DND-41 (cell line): ENCODE measurements at regions not wholly inside any gene's neighbourhood (a gene's known extent, or its start where the extent isn't known, plus 50 kb on each side); places are given as distances from the start of the nearest gene placed in this dataset.

ENCODE experiments used
- ATAC-seq: fragments of 200-7000 bp; cut with Tn5 transposase; 3 replicates; pipeline ENCODE4 v1.9.1; 2021; ENCODE audit warnings: low read depth; ENCODE audit not compliant: insufficient read depth
- DNase-seq: peaks from one replicate; pipeline ENCODE4 v3.0.0-alpha.2; 2020
- H2AFZ ChIP-seq: 2 replicates; pipeline ENCODE4 v1.6.0; 2012; ENCODE audit warnings: low read depth, low read length
- H3K27ac ChIP-seq: 2 replicates; pipeline ENCODE4 v1.5.1; 2012; ENCODE audit warnings: low read length, inconsistent platforms
- H3K27me3 ChIP-seq: fragments of 200-600 bp; sonication (generic); 2 replicates; pipeline ENCODE4 v1.6.0; 2012; ENCODE audit warnings: low read length, mild to moderate bottlenecking, inconsistent platforms; ENCODE audit not compliant: insufficient read depth, poor library complexity
- H3K36me3 ChIP-seq: 2 replicates; pipeline ENCODE4 v1.5.1; 2012; ENCODE audit warnings: low read length, inconsistent platforms; ENCODE audit not compliant: insufficient read depth
- H3K4me1 ChIP-seq: 2 replicates; pipeline ENCODE4 v1.5.1; 2012; ENCODE audit warnings: mild to moderate bottlenecking, low read length; ENCODE audit not compliant: insufficient read depth
- H3K4me2 ChIP-seq: 2 replicates; pipeline ENCODE4 v1.6.0; 2012; ENCODE audit warnings: mild to moderate bottlenecking, moderate library complexity, low read length, inconsistent platforms; ENCODE audit not compliant: insufficient read depth
- H3K4me3 ChIP-seq, 2 experiments: fragments of 200-600 bp in 1 of 2; shearing (Covaris generic) in 1 of 2; 2 replicates each; pipeline ENCODE4 v1.5.1; 2012 to 2016; ENCODE audit warnings: inconsistent platforms in 2 of 2, low read length in 2 of 2, mild to moderate bottlenecking in 2 of 2, low read depth in 1 of 2, moderate library complexity in 1 of 2
- H3K79me2 ChIP-seq: 2 replicates; pipeline ENCODE4 v1.6.0; 2012; ENCODE audit warnings: low read length, inconsistent platforms; ENCODE audit not compliant: insufficient read depth
- H3K9ac ChIP-seq: 2 replicates; pipeline ENCODE4 v1.6.0; 2012; ENCODE audit warnings: low read depth, mild to moderate bottlenecking, inconsistent platforms, low read length, moderate library complexity
- H3K9me3 ChIP-seq: 2 replicates; pipeline ENCODE4 v1.5.1; 2012; ENCODE audit warnings: low read length, moderate library complexity, mild to moderate bottlenecking, inconsistent platforms; ENCODE audit not compliant: insufficient read depth, severe bottlenecking
- H4K20me1 ChIP-seq: 2 replicates; pipeline ENCODE4 v1.6.0; 2012; ENCODE audit warnings: low read length; ENCODE audit not compliant: insufficient read depth
- CTCF ChIP-seq: IDR thresholded peaks from 2 replicates; pipeline ENCODE4 v1.5.1; 2012; ENCODE audit warnings: borderline replicate concordance, low read length, moderate library complexity, mild to moderate bottlenecking; ENCODE audit not compliant: poor library complexity, severe bottlenecking; ENCODE audit errors: extremely low read depth
- EZH2 ChIP-seq: IDR thresholded peaks from 3 replicates; pipeline ENCODE4 v1.6.1; 2012; ENCODE audit warnings: borderline replicate concordance, low read depth, mild to moderate bottlenecking, moderate library complexity, low read length, inconsistent platforms; ENCODE audit not compliant: severe bottlenecking

- H3K27me3 ChIP-seq = no peaks in the 10 kb centered on the region
- no peaks in the 10 kb centered on the region for H3K36me3 ChIP-seq
- ATAC-seq = no peak
- no peaks in the 10 kb centered on the region for H3K4me1 ChIP-seq
- no peaks in the 10 kb centered on the region for H3K79me2 ChIP-seq
- no peak overlapping the region for H3K27ac ChIP-seq
- DNase-seq = no peak
- H3K4me3 ChIP-seq = no peak overlapping the region
- H3K9me3 ChIP-seq = no peaks in the 10 kb centered on the region
- H2AFZ ChIP-seq = no peak overlapping the region
- no peak overlapping the region for H3K4me2 ChIP-seq
- no peak overlapping the region for H3K9ac ChIP-seq
- no peaks in the 10 kb centered on the region for H4K20me1 ChIP-seq
- TF ChIP-seq CTCF (no peak), EZH2 (no peak)
These were observed 154.1 kb upstream of the MTPN start for GRCh38 chr7:136131304-136131630.

GRCh38 chr7:136130511-136131303, 153.5 kb upstream of the MTPN start:
- Histone ChIP-seq H3K27me3 (no peaks in the 10 kb centered on the region), H4K20me1 (no peaks in the 10 kb centered on the region), H3K36me3 (no peaks in the 10 kb centered on the region), H3K4me2 (no peak overlapping the region), H3K79me2 (no peaks in the 10 kb centered on the region), H2AFZ (no peak overlapping the region), H3K4me1 (no peaks in the 10 kb centered on the region), H3K27ac (no peak overlapping the region), H3K4me3 (no peak overlapping the region), H3K9ac (no peak overlapping the region), H3K9me3 (no peaks in the 10 kb centered on the region)
- TF ChIP-seq EZH2 (no peak), CTCF (no peak)
- DNase-seq = no peak
- no peak for ATAC-seq

- H3K4me1 ChIP-seq = no peaks in the 10 kb centered on the region
These were observed 150.9 kb upstream of the MTPN start for GRCh38 chr7:136128050-136128449.

More at GRCh38 chr7:136128050-136128449, 150.9 kb upstream of the MTPN start:
- no peaks in the 10 kb centered on the region for H3K36me3 ChIP-seq
- no peak overlapping the region for H3K4me2 ChIP-seq
- TF ChIP-seq CTCF = no peak
- no peak for TF ChIP-seq EZH2
- DNase-seq (no peak), ATAC-seq (no peak)
- no peaks in the 10 kb centered on the region for H3K27me3 ChIP-seq
- no peaks in the 10 kb centered on the region for H3K79me2 ChIP-seq
- no peak overlapping the region for H2AFZ ChIP-seq
- H4K20me1 ChIP-seq = no peaks in the 10 kb centered on the region
- H3K9ac ChIP-seq = no peak overlapping the region
- no peak overlapping the region for H3K4me3 ChIP-seq
- no peak overlapping the region for H3K27ac ChIP-seq
- no peaks in the 10 kb centered on the region for H3K9me3 ChIP-seq
